ENCODE measurements at regions not wholly inside any gene's neighbourhood (a gene's known extent, or its start where the extent isn't known, plus 50 kb on each side); places are given as distances from the start of the nearest gene placed in this dataset.

- TF ChIP-seq POLR2A (IDR thresholded peaks at IDR 0.05; ENCODE audit: borderline replicate concordance, extremely low read depth, insufficient read depth, insufficient read length) (no peak), EZH2phosphoT487 (IDR thresholded peaks at IDR 0.05; ENCODE audit: borderline replicate concordance) (no peak), YY1 (IDR thresholded peaks at IDR 0.05; ENCODE audit: extremely low read depth, insufficient replicate concordance, low read depth, low read length) (no peak), SP1 (IDR thresholded peaks at IDR 0.05; ENCODE audit: low read depth) (no peak), EZH2 (IDR thresholded peaks at IDR 0.05) (no peak), CEBPB (IDR thresholded peaks at IDR 0.05; ENCODE audit: low read depth) (no peak)
Observed at GRCh38 chr15:53158995-53159394, 368.9 kb upstream of the ONECUT1 start (continued).

GRCh38 chr15:53133255-53133850 lies 343.2 kb upstream of the ONECUT1 start:
- H3K9me3 ChIP-seq (ENCODE audit: control insufficient read depth in 1 of 2, insufficient read depth in 1 of 2, low read depth in 1 of 2, low read length in 2 of 2) = no peaks in the 10 kb centered on the region
- no TSS peak for BruUV-seq (replicated peaks)
- H3K79me2 ChIP-seq (ENCODE audit: insufficient read depth, low read length) = no peaks in the 10 kb centered on the region
- ChIA-PET POLR2A (no interaction called here), RAD21 (ENCODE audit: low non-redundant PET in 1 of 2, low total read pairs in 2 of 2, uncharacterized antibody in 2 of 2, unreplicated experiment in 2 of 2) (no interaction called here), CTCF (no interaction called here)
- H3K4me2 ChIP-seq (ENCODE audit: low read length) = no peak overlapping the region
- no peak overlapping the region for H3K4me3 ChIP-seq (replicated peaks in 1 of 2; ENCODE audit: low read depth in 1 of 2, low read length in 2 of 2)
- H3K27me3 ChIP-seq (ENCODE audit: insufficient read depth, low read length) = no peaks in the 10 kb centered on the region; the same call in 1 of the 2 replicates
- H3K4me1 ChIP-seq (ENCODE audit: control insufficient read depth in 1 of 2, insufficient read depth in 2 of 2, low read length in 2 of 2) = no peaks in the 10 kb centered on the region
- H3K9ac ChIP-seq (ENCODE audit: low read length) = no peak overlapping the region
- no peaks in the 10 kb centered on the region for H4K20me1 ChIP-seq (ENCODE audit: insufficient read depth)
- no peak overlapping the region for H2AFZ ChIP-seq (ENCODE audit: low read depth, low read length, poor library complexity, severe bottlenecking)
- no peaks in the 10 kb centered on the region for H3K36me3 ChIP-seq (ENCODE audit: control insufficient read depth in 1 of 2, insufficient read depth in 2 of 2, low read length in 2 of 2)
- intact Hi-C loops (cut with micrococcal nuclease) = no loop called here
- TF ChIP-seq, protein P1, sequence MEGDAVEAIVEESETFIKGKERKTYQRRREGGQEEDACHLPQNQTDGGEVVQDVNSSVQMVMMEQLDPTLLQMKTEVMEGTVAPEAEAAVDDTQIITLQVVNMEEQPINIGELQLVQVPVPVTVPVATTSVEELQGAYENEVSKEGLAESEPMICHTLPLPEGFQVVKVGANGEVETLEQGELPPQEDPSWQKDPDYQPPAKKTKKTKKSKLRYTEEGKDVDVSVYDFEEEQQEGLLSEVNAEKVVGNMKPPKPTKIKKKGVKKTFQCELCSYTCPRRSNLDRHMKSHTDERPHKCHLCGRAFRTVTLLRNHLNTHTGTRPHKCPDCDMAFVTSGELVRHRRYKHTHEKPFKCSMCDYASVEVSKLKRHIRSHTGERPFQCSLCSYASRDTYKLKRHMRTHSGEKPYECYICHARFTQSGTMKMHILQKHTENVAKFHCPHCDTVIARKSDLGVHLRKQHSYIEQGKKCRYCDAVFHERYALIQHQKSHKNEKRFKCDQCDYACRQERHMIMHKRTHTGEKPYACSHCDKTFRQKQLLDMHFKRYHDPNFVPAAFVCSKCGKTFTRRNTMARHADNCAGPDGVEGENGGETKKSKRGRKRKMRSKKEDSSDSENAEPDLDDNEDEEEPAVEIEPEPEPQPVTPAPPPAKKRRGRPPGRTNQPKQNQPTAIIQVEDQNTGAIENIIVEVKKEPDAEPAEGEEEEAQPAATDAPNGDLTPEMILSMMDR (IDR thresholded peaks at IDR 0.05 in 2 of 3, conservative IDR thresholded peaks at IDR 0.05 in 1 of 3; ENCODE audit: borderline replicate concordance in 1 of 3, insufficient read depth in 1 of 3, low read depth in 2 of 3, low read length in 2 of 3) = no peak
- no peak for TF ChIP-seq EZH2phosphoT487 (IDR thresholded peaks at IDR 0.05; ENCODE audit: borderline replicate concordance)
- TF ChIP-seq MAX (IDR thresholded peaks at IDR 0.05) = no peak
- no peak for TF ChIP-seq SP1 (IDR thresholded peaks at IDR 0.05; ENCODE audit: low read depth)
- no peak for TF ChIP-seq SRF (IDR thresholded peaks at IDR 0.05; ENCODE audit: low read depth)
- TF ChIP-seq YY1 (IDR thresholded peaks at IDR 0.05; ENCODE audit: extremely low read depth, insufficient replicate concordance, low read depth, low read length) = no peak
- no peak for TF ChIP-seq RAD21 (IDR thresholded peaks at IDR 0.05; ENCODE audit: low read depth)
- TF ChIP-seq CEBPB (IDR thresholded peaks at IDR 0.05; ENCODE audit: low read depth) = no peak
- no peak for TF ChIP-seq JUND (IDR thresholded peaks at IDR 0.05)
- TF ChIP-seq, protein P2, sequence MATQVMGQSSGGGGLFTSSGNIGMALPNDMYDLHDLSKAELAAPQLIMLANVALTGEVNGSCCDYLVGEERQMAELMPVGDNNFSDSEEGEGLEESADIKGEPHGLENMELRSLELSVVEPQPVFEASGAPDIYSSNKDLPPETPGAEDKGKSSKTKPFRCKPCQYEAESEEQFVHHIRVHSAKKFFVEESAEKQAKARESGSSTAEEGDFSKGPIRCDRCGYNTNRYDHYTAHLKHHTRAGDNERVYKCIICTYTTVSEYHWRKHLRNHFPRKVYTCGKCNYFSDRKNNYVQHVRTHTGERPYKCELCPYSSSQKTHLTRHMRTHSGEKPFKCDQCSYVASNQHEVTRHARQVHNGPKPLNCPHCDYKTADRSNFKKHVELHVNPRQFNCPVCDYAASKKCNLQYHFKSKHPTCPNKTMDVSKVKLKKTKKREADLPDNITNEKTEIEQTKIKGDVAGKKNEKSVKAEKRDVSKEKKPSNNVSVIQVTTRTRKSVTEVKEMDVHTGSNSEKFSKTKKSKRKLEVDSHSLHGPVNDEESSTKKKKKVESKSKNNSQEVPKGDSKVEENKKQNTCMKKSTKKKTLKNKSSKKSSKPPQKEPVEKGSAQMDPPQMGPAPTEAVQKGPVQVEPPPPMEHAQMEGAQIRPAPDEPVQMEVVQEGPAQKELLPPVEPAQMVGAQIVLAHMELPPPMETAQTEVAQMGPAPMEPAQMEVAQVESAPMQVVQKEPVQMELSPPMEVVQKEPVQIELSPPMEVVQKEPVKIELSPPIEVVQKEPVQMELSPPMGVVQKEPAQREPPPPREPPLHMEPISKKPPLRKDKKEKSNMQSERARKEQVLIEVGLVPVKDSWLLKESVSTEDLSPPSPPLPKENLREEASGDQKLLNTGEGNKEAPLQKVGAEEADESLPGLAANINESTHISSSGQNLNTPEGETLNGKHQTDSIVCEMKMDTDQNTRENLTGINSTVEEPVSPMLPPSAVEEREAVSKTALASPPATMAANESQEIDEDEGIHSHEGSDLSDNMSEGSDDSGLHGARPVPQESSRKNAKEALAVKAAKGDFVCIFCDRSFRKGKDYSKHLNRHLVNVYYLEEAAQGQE (IDR thresholded peaks at IDR 0.05; ENCODE audit: low read depth) = no peak
- TF ChIP-seq TCF7L2 (IDR thresholded peaks at IDR 0.05; ENCODE audit: borderline replicate concordance, extremely low read depth, insufficient read depth, insufficient read length) = no peak
- TF ChIP-seq CBX3 (IDR thresholded peaks at IDR 0.05; ENCODE audit: low read depth) = no peak
- no peak for DNase-seq (ENCODE audit: low read depth, low spot score)
- no peaks in the 10 kb centered on the region for H3K9me2 ChIP-seq (ENCODE audit: insufficient read depth)
- ATAC-seq = no peak
- no peak overlapping the region for H3K27ac ChIP-seq (ENCODE audit: low read depth, low read length)
